IMR-90 (cell line): ENCODE measurements at regions not wholly inside any gene's neighbourhood (a gene's known extent, or its start where the extent isn't known, plus 50 kb on each side); places are given as distances from the start of the nearest gene placed in this dataset.

Experiments used
- ATAC-seq: fragments of 200-7000 bp; cut with Tn5 transposase; 2 replicates; pipeline ENCODE4 v1.9.1; 2020; ENCODE audit warnings: low read depth, mild to moderate bottlenecking, moderate library complexity
- BruUV-seq: library from RNA; stranded (reverse); fragments of 400-500 nt; replicated peaks from 2 replicates; lab custom pipeline; 2021; lab: Mats Ljungman, UMichigan
- CTCF ChIA-PET: fragments of 300-600 bp; formaldehyde crosslinking; extraction: SDS; loops from one replicate; lab custom pipeline; 2021; ENCODE audit warnings: antibody characterized with exemption; lab: Yijun Ruan, JAX
- POLR2A ChIA-PET: fragments of 300-600 bp; sonication (Branson Sonifier 250); formaldehyde crosslinking; loops from one replicate; lab custom pipeline; 2022; ENCODE audit warnings: antibody characterized with exemption; ENCODE audit not compliant: unreplicated experiment; lab: Charles Lee
- DNase-seq: peaks from one replicate; pipeline ENCODE4 v3.0.0; 2013
- H2AFZ ChIP-seq: replicated peaks from 2 replicates; pipeline ENCODE3; 2013; ENCODE audit warnings: low read length, mild to moderate bottlenecking; ENCODE audit not compliant: poor library complexity
- H2AK5ac ChIP-seq: 2 replicates; pipeline ENCODE4 v1.6.1; 2013; ENCODE audit warnings: low read depth, low read length, inconsistent platforms
- H2AK9ac ChIP-seq: replicated peaks from 2 replicates; pipeline ENCODE3; 2013; ENCODE audit warnings: mild to moderate bottlenecking, low read depth, low read length, moderate library complexity; ENCODE audit not compliant: poor library complexity
- H2BK120ac ChIP-seq: 2 replicates; pipeline ENCODE4 v1.6.1; 2013; ENCODE audit warnings: low read depth, low read length, inconsistent platforms
- H2BK15ac ChIP-seq: 3 replicates; pipeline ENCODE4 v1.6.1; 2013; ENCODE audit warnings: low read depth, low read length, inconsistent platforms
- H2BK20ac ChIP-seq: 2 replicates; pipeline ENCODE4 v1.6.1; 2013; ENCODE audit warnings: low read depth, mild to moderate bottlenecking, inconsistent platforms, low read length, moderate library complexity
- H2BK5ac ChIP-seq: 2 replicates; pipeline ENCODE4 v1.6.1; 2013; ENCODE audit warnings: mild to moderate bottlenecking, low read depth, low read length, inconsistent platforms; ENCODE audit not compliant: poor library complexity, severe bottlenecking
- H3K14ac ChIP-seq: replicated peaks from 2 replicates; pipeline ENCODE4 v1.6.1; 2013; ENCODE audit warnings: low read depth, low read length, inconsistent platforms
- H3K18ac ChIP-seq: 2 replicates; pipeline ENCODE4 v1.6.1; 2013; ENCODE audit warnings: low read depth, low read length, control low read depth
- H3K23ac ChIP-seq: 2 replicates; pipeline ENCODE4 v1.6.1; 2013; ENCODE audit warnings: low read depth, low read length, inconsistent platforms
- H3K27ac ChIP-seq: 2 replicates; pipeline ENCODE4 v1.5.1; 2013; ENCODE audit warnings: mild to moderate bottlenecking, control low read depth, low read length; ENCODE audit not compliant: insufficient read depth
- H3K27me3 ChIP-seq: 2 replicates; pipeline ENCODE4 v1.6.1; 2013; ENCODE audit warnings: low read length; ENCODE audit not compliant: control insufficient read depth, insufficient read depth
- H3K36me3 ChIP-seq: 2 replicates; pipeline ENCODE4 v1.6.1; 2013; ENCODE audit warnings: low read length, mixed read lengths; ENCODE audit not compliant: control insufficient read depth, insufficient read depth
- H3K4ac ChIP-seq: 2 replicates; pipeline ENCODE4 v1.6.1; 2013; ENCODE audit warnings: low read depth, low read length, inconsistent platforms
- H3K4me1 ChIP-seq: 2 replicates; pipeline ENCODE4 v1.6.1; 2013; ENCODE audit warnings: low read length, mixed read lengths; ENCODE audit not compliant: control insufficient read depth, insufficient read depth
- H3K4me2 ChIP-seq: 2 replicates; pipeline ENCODE4 v1.6.1; 2013; ENCODE audit warnings: low read depth, mild to moderate bottlenecking, control low read depth, low read length, moderate library complexity
- H3K4me3 ChIP-seq: 2 replicates; pipeline ENCODE4 v1.5.1; 2013; ENCODE audit warnings: low read depth, mild to moderate bottlenecking, control low read depth, low read length, moderate library complexity; ENCODE audit not compliant: insufficient read depth
- H3K56ac ChIP-seq: 2 replicates; pipeline ENCODE4 v1.6.1; 2013; ENCODE audit warnings: low read length, inconsistent platforms; ENCODE audit not compliant: insufficient read depth; ENCODE audit errors: extremely low read depth
- H3K79me1 ChIP-seq, 2 experiments: 2 replicates each; pipeline ENCODE4 v1.6.1; 2013; ENCODE audit warnings: low read length in 2 of 2, inconsistent platforms in 1 of 2, low read depth in 1 of 2
- H3K9ac ChIP-seq: 2 replicates; pipeline ENCODE4 v1.6.1; 2013; ENCODE audit warnings: low read depth, low read length, control low read depth
- H3K9me1 ChIP-seq: 2 replicates; pipeline ENCODE4 v1.6.1; 2013; ENCODE audit warnings: low read length, inconsistent platforms; ENCODE audit not compliant: insufficient read depth
- H3K9me3 ChIP-seq: 2 replicates; pipeline ENCODE4 v1.6.1; 2013; ENCODE audit warnings: low read length; ENCODE audit not compliant: control insufficient read depth, insufficient read depth
- H4K20me1 ChIP-seq: 2 replicates; pipeline ENCODE4 v1.6.1; 2013; ENCODE audit warnings: low read length, inconsistent platforms; ENCODE audit not compliant: insufficient read depth
- H4K5ac ChIP-seq: 2 replicates; pipeline ENCODE4 v1.6.1; 2013; ENCODE audit warnings: mild to moderate bottlenecking, low read depth, low read length, control low read depth
- H4K8ac ChIP-seq, 2 experiments: 2 replicates each; pipeline ENCODE4 v1.6.1; 2013; ENCODE audit warnings: low read depth in 2 of 2, low read length in 2 of 2, control low read depth in 1 of 2, inconsistent platforms in 1 of 2
- H4K91ac ChIP-seq: 2 replicates; pipeline ENCODE4 v1.6.1; 2013; ENCODE audit warnings: low read depth, low read length, inconsistent platforms; ENCODE audit not compliant: insufficient read depth
- CEBPB ChIP-seq: IDR thresholded peaks from 2 replicates; pipeline ENCODE4 v1.6.1; 2012; ENCODE audit warnings: low read depth, low read length, improper control_type of control experiment
- ELK1 ChIP-seq: fragments of 150-350 bp; IDR thresholded peaks from 2 replicates; pipeline ENCODE4 v1.6.1; 2016; ENCODE audit warnings: low read depth, mild to moderate bottlenecking, low read length, moderate library complexity, borderline replicate concordance
- FOS ChIP-seq: fragments of 150-350 bp; IDR thresholded peaks from 2 replicates; pipeline ENCODE4 v1.6.1; 2016; ENCODE audit warnings: low read depth, low read length
- MAFK ChIP-seq: IDR thresholded peaks from 2 replicates; pipeline ENCODE4 v1.6.1; 2012; ENCODE audit warnings: low read depth, low read length, improper control_type of control experiment
- MAZ ChIP-seq: IDR thresholded peaks from 2 replicates; pipeline ENCODE4 v1.6.1; 2012; ENCODE audit warnings: low read depth, mild to moderate bottlenecking, low read length, improper control_type of control experiment, moderate library complexity, borderline replicate concordance
- NFE2L2 ChIP-seq: fragments of 150-350 bp; IDR thresholded peaks from 2 replicates; pipeline ENCODE4 v1.6.1; 2016; ENCODE audit warnings: low read depth, mild to moderate bottlenecking, low read length
- POLR2A ChIP-seq: IDR thresholded peaks from 2 replicates; pipeline ENCODE4 v1.6.1; 2012; ENCODE audit warnings: mild to moderate bottlenecking, low read depth, low read length
- RCOR1 ChIP-seq: IDR thresholded peaks from 2 replicates; pipeline ENCODE4 v1.6.1; 2012; ENCODE audit warnings: mild to moderate bottlenecking, low read length, improper control_type of control experiment; ENCODE audit not compliant: insufficient replicate concordance
- RFX5 ChIP-seq: IDR thresholded peaks from 2 replicates; pipeline ENCODE4 v1.8.0; 2012; ENCODE audit warnings: low read depth, mild to moderate bottlenecking, low read length, moderate library complexity
- WGBS, 2 experiments: methylation state at CpG; one replicate each; pipeline versions ENCODE4 v1.1.5 to v1.1.7; 2013; ENCODE audit warnings: missing lambda C conversion rate in 2 of 2; ENCODE audit not compliant: insufficient read length in 1 of 2; ENCODE audit errors: extremely low coverage in 2 of 2; 5-methylcytosine and 5-hydroxymethylcytosine counted together
- dilution Hi-C: fragments of 300-500 bp; cut with HindIII; formaldehyde crosslinking; loops from one replicate; pipeline ENCODE4 v1.14.3; 2018; ENCODE audit warnings: low sequenced_read_pairs; ENCODE audit not compliant: unreplicated experiment
- in situ Hi-C: fragments of 300-500 bp; cut with MboI; formaldehyde crosslinking; loops from 3 replicates; pipeline ENCODE4 v1.14.3; 2019; ENCODE audit warnings: low sequenced_read_pairs, inconsistent platforms, mixed read lengths
- intact Hi-C: fragments of 100-400 bp; cut with micrococcal nuclease; formaldehyde crosslinking; loops from 2 replicates; pipeline ENCODE4 v1.10.0; 2022
- TF ChIP-seq, protein P1 (sequence below): fragments of 150-350 bp; IDR thresholded peaks from 2 replicates; pipeline ENCODE4 v1.6.1; 2017; ENCODE audit warnings: mild to moderate bottlenecking, antibody characterized with exemption, low read length, low read depth

DNA sequence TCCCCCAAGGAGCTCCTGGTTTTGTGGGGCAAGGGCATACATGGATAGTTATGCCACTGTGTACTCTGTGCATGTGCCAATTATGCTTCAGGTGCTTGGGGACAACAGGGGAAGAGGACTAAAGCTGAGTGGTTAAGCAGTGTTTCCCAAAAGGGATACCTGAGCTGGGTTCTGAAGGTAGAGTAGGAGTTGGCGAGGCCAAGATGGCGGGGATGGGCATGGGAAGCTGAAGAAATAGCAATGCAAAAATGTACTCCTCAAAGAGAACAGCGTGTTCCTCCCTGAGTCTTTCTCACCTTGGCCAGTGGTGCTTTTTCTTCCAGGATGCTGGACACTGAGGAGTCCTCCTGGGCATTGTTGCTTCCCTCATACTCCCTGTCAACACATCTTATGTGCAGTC is 90.0 kb upstream of the LARGE1 start:
- Histone ChIP-seq H3K4ac (no peak overlapping the region), H2BK5ac (no peak overlapping the region), H4K91ac (no peak overlapping the region), H2AFZ (no peak overlapping the region), H3K4me1 (no peaks in the 10 kb centered on the region), H3K4me3 (no peak overlapping the region), H3K9me3 (peaks cover 9% of the 10 kb centered on the region; the same call in 1 of the 2 replicates), H4K8ac (no peak overlapping the region), H3K9ac (no peak overlapping the region), H3K14ac (no peak overlapping the region), H2AK9ac (no peak overlapping the region), H3K23ac (no peak overlapping the region), H3K18ac (no peak overlapping the region), H4K20me1 (no peaks in the 10 kb centered on the region), H3K56ac (no peak overlapping the region), H2BK20ac (no peak overlapping the region), H2BK15ac (no peak overlapping the region), H4K5ac (no peak overlapping the region), H2BK120ac (no peak overlapping the region), H3K79me1 (no peaks in the 10 kb centered on the region), H3K9me1 (no peaks in the 10 kb centered on the region), H3K4me2 (no peak overlapping the region), H3K27ac (no peak overlapping the region), H3K27me3 (no peaks in the 10 kb centered on the region), H2AK5ac (no peak overlapping the region), H3K36me3 (no peaks in the 10 kb centered on the region)
- TF ChIP-seq CEBPB (no peak), MAZ (no peak), POLR2A (no peak), ELK1 (no peak), NFE2L2 (no peak), RFX5 (no peak), RCOR1 (no peak), FOS (no peak), MAFK (no peak)
- TF ChIP-seq, protein P1, sequence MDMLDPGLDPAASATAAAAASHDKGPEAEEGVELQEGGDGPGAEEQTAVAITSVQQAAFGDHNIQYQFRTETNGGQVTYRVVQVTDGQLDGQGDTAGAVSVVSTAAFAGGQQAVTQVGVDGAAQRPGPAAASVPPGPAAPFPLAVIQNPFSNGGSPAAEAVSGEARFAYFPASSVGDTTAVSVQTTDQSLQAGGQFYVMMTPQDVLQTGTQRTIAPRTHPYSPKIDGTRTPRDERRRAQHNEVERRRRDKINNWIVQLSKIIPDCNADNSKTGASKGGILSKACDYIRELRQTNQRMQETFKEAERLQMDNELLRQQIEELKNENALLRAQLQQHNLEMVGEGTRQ: no peak
- no TSS peak for BruUV-seq
- intact Hi-C loops (no loop called here), in situ Hi-C loops (no loop called here), dilution Hi-C loops (no loop called here)
- no peak for ATAC-seq
- POLR2A ChIA-PET: no interaction called here
- 20% methylated on average over 1 of the region's 3 CpGs; no CpG with 5 or more reads in 1 of the 2 experiments for WGBS, 2 experiments
- CTCF ChIA-PET: no interaction called here
- no peak for DNase-seq
